ENCODE measurements at regions not wholly inside any gene's neighbourhood (a gene's known extent, or its start where the extent isn't known, plus 50 kb on each side); places are given as distances from the start of the nearest gene placed in this dataset.

DNA sequence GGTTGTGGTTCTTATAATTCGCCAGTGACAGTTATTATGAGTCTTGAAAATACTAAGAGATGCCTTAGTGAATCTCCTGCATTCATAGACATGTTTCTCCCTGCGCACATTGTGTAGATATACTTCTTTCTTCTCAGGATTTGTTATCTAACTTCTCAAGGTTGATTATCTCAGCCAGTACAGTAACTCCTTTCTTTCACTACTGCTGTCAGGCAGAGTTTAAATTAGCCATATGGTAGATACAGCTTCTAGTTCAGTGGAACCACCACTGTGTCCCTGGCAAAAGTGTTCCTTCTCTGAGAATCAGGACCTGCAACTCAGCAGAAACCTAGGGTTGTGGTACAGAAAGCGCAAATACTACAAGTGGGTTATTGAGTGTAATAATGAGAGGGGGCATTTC is 175.0 kb upstream of the SGO1 start:
- H3K4me3 ChIP-seq (ENCODE audit: low read depth, low read length), result no peak overlapping the region
- TF ChIP-seq, protein P1, sequence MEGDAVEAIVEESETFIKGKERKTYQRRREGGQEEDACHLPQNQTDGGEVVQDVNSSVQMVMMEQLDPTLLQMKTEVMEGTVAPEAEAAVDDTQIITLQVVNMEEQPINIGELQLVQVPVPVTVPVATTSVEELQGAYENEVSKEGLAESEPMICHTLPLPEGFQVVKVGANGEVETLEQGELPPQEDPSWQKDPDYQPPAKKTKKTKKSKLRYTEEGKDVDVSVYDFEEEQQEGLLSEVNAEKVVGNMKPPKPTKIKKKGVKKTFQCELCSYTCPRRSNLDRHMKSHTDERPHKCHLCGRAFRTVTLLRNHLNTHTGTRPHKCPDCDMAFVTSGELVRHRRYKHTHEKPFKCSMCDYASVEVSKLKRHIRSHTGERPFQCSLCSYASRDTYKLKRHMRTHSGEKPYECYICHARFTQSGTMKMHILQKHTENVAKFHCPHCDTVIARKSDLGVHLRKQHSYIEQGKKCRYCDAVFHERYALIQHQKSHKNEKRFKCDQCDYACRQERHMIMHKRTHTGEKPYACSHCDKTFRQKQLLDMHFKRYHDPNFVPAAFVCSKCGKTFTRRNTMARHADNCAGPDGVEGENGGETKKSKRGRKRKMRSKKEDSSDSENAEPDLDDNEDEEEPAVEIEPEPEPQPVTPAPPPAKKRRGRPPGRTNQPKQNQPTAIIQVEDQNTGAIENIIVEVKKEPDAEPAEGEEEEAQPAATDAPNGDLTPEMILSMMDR (IDR thresholded peaks at IDR 0.05; ENCODE audit: borderline replicate concordance, insufficient read depth, low read depth, low read length), result no peak

DNA sequence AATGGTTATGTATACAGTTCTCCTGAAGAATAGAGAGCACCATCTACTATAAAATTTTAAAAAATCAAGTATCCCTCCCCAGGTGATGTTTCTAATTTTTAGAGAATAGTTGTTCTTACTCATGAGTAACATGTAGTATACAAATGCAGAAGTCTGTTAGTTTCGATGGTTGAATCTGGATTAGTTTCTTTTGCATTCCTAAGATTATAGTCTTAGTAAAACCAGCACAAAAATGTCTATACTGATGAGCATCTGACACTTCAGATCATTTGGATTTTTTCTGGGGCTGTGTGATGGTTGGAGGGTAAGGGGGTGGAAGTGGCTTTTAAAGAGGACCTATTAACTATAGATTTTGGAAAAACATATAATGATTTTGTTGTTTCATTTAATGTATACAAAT is 167.3 kb upstream of the SGO1 start:
- TF ChIP-seq, protein P1 (IDR thresholded peaks at IDR 0.05; ENCODE audit: borderline replicate concordance, insufficient read depth, low read depth, low read length), result no peak
- H3K4me3 ChIP-seq (ENCODE audit: low read depth, low read length), result no peak overlapping the region

DNA sequence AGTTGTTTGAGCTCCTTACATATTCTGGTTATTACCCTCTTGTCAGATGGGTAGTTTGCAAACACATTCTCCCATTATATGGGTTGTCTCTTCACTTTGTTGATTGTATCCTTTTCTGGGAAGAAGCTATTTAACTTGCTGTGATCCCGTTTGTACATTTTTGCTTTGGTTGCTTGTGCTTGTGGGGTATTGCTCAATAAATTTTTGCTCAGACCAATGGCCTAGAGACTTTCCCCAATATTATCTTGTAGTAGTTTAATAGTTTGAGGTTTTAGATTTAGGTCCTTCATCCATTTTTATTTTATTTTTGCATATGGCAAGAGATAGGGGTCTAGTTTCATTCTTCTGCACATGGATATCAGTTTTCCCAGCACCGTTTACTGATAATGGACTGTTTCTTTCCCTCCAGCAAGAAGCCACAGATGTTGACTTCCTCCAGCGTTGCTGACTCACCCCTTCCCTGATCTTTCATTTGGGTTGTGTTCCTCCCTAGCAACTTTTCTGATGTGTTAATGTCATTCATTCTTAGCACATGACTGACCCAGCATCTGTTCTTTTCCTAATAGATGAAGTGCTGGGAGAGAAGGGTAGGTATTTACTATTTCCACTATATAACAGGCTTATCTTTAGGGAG is 166.7 kb upstream of the SGO1 start:
- H3K4me3 ChIP-seq (ENCODE audit: low read depth, low read length), result no peak overlapping the region
- TF ChIP-seq, protein P1 (IDR thresholded peaks at IDR 0.05; ENCODE audit: borderline replicate concordance, insufficient read depth, low read depth, low read length), result no peak

DNA sequence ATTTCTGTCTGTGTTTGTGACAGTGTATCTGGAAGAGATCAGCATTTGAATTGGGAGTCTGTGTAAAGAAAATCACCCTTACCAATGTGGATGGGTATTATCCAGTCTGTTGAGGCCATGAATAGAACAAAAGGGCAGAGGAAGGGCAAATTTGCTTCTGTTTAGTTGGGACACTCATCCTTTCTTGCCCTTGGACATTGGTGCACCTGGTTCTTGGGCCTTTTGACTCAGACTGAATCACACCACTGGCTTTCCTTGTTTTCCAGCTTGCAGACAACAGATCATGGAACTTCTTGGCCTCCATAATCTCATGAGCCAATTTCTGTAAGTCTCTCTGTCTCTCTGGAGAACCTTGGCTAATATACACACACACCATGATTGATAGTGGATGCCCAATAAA is 164.4 kb upstream of the SGO1 start:
- H3K4me3 ChIP-seq (ENCODE audit: low read depth, low read length), result no peak overlapping the region
- TF ChIP-seq, protein P1 (IDR thresholded peaks at IDR 0.05; ENCODE audit: borderline replicate concordance, insufficient read depth, low read depth, low read length), result no peak

DNA sequence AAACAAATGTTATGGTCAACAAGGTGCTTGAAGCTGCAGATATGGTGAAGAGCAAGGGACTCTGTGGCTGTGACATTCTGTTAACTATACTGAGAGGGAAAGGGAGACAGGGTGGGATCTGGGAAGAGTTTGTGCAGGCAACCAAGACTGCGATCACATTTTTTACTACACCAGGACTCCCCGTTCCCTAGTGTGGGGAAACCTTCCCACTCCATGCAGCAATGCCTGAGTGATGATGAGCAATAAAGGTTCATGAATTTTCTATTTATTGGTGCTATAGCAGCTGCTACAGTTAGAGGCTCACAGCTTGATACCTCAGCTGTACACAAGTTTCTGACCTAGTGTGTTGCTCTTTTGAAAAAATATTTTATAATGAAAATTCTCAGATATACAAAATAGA is 160.9 kb upstream of the SGO1 start:
- TF ChIP-seq, protein P1 (IDR thresholded peaks at IDR 0.05; ENCODE audit: borderline replicate concordance, insufficient read depth, low read depth, low read length), result no peak

DNA sequence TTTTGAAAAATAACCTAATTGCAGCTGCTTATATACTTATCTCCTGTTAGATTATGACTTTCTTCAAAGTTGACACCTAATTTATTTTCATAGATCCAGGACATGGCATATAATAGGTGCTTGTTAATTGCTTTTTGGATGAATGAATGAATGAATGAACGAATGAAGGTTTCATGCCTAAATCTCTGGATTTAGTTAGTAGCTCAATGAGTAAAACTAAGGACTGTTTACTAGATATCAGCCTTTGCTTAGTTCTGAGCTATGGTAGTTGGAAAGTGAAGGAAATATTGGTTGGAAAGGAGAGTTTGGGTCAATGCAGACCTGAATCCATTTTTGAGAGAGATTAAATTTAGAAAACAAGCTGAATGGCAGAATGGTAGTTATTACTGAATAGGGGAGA is 160.4 kb upstream of the SGO1 start:
- TF ChIP-seq, protein P1 (IDR thresholded peaks at IDR 0.05; ENCODE audit: borderline replicate concordance, insufficient read depth, low read depth, low read length), result no peak
- no peak overlapping the region for H3K4me3 ChIP-seq (ENCODE audit: low read depth, low read length)

More for the DNA sequence above, 160.9 kb upstream of the SGO1 start:
- H3K4me3 ChIP-seq (ENCODE audit: low read depth, low read length), result no peak overlapping the region

DNA sequence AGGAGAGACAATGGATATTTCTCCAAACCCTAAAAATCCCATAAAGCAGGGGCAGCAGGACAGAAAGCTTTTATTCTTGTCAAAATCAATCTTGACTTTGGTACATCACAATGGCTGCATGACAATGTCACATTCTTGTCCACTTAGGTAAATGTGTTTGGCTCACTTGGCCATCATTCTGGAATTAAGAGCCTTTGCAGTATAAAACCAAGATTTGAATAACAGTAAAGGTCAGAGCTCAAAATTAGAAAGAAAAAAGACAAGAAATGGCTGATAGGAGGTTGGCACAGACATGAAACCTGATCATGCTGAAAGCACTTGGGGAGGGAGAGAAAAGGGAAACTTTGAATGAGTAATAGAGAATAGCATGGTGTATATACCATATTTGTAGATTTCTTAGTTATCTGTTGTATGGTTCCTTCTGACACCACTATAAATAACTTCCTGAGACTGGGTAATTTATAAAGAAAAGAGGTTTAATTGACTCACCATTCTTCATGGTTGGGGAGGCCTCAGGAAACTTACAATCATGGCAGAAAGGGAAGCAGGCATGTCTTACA is 158.5 kb upstream of the SGO1 start:
- TF ChIP-seq, protein P1 (IDR thresholded peaks at IDR 0.05; ENCODE audit: borderline replicate concordance, insufficient read depth, low read depth, low read length), result no peak
- H3K4me3 ChIP-seq (ENCODE audit: low read depth, low read length), result no peak overlapping the region

Measured in GM12875 (cell line).